Head of caudate nucleus (tissue), 42 donors: ENCODE measurements at regions not wholly inside any gene's neighbourhood (a gene's known extent, or its start where the extent isn't known, plus 50 kb on each side); places are given as distances from the start of the nearest gene placed in this dataset.

Experiments used
- DNase-seq, 42 donors: peaks; one replicate each; pipeline versions ENCODE4 v3.0.0 to v3.0.0-alpha.2; 2020 to 2021; ENCODE audit warnings: mixed read lengths in 7 of 42
- intact Hi-C: fragments of 100-400 bp; cut with DNase I; formaldehyde crosslinking; loops from one replicate; pipeline ENCODE4 v1.15.0; 2022

DNA sequence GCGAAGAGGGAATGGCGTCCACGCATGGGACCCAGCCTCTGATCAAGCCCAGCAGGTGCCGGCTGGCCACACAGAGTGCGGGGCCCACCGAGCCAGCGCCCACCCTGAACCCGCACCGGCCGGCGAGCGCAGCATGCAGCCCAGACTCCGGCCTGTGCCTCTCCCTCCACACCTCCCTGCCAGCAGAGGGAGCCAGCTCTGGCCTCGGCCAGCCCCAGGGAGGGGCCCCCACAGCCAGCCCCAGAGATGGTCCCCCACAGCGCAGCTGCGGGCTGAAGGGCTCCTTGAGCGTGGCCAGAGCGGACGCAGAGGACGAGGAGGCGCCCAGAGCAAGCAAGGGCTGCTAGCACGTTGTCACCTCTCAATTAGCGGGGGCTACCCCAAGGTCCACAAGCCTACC lies 904.5 kb downstream of the SLITRK6 start:
- intact Hi-C loops = no loop called here
- no peak for DNase-seq

DNA sequence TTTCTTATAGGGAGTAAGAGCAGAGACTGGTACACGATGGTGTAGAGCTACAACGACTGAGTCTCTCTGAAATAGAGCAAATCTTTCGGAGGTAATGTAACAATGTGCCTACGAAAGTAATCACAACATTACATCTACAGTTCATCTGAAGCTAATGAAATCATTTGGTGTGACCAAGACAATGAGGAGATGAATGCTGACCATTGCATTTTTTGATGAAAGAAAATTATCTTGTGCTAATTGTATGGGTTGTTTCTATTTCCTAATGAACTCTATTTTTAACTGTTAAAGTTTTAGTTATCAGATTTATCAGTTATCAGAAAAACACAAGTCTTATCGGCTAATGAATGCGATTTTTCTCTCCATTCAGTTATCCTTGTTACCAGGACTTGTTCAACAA lies 913.4 kb downstream of the SLITRK6 start:
- intact Hi-C loops = no loop called here
- no peak for DNase-seq

DNA sequence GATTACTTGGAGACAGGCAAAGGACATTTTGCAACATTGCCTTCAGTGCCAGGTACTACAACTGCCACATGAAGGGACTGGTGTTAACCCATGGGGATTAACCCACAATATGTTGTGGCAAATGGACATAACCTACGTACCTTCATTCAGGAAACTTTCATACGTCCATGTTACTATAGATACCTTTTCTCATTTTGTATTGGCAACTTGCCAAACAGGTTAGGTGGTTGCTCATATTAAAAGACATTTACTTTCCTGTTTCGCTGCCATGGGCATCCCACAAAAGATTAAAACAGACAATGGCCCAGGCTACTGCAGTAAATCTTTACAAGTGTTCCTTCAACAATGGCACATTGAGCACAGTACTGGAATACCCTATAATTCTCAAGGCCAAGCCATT lies 925.3 kb downstream of the SLITRK6 start:
- no peak for DNase-seq
- intact Hi-C loops = no loop called here

DNA sequence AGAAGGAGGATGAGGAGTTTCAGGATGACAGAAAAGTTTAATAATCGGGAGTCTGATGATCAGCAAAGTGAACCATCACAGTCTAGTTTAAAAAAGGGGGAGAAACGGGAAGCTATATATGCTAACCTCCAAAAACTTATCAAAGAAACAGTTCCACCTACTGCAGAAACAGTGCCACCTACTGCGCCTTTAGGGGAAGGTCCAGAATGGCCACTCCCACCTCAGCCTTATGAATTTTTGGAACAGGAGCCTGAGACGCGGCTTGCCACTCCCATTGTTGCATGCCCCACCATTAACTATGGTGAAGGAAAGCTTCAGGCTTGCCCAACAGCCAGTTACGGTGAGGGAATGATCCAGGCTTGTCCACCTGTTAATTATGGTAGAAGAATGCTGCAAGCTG lies 929.0 kb downstream of the SLITRK6 start:
- intact Hi-C loops = no loop called here

DNA sequence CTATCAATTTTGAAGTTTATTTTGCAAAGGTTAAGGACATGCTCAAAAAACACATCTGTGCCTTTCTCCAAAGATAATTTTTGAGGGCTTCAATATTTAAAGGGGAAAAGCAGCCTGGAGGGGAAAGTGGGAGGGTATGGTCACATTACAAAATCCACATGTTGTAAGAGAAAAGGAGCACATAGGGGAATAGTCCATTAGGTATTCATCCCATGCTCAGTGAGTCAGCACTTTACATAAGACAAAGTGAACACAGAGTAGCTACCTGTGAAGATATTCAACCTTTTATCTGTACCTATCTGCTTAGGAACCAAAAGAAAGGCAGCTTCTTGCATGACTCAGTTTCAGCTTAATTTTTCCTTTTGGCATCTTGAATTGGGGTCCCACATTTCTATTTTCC lies 932.0 kb downstream of the SLITRK6 start:
- intact Hi-C loops = no loop called here
- no peak for DNase-seq

More for the DNA sequence above, 929.0 kb downstream of the SLITRK6 start:
- DNase-seq = no peak

DNA sequence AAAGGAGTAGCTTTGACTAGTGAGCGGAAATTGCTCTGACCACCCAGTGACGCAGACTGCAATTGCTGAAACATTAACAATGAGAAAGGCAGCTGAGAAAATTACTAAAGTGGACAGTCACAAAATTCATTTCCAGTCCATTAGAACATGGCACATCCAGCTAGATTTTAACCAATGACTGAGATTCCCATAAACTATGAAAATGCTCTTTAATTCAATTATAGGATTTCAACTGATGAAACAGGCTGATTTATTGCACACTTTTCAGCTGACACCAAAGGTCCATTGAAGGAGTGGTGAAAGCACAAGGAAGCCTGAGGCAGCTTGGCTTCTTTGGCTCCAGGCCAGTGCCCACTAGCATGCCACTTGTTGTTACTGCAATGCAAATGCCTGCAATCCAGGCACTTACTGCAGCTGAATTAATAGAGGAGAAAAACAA lies 933.4 kb downstream of the SLITRK6 start:
- peak in 41 of 42 donors; percentile 11 to 74 (median 49) for DNase-seq
- intact Hi-C loops = no loop called here

DNA sequence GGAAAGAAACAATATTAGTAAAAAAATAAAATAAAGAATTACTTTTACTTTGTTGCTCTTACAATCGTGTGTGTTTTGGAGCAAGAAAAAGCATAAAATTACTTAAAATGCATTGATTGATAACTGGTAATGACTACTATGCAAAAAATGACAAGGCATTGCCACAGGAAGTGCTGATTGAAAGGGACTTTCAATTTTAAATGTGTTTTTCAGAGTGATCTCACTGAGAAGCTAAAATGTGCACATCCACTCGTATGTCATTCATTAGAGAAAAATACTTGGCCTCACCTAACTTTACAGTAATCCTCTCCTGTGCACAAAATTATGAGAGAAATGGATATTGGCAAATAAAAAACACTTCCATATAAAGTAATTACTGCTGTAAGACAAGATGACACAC lies 934.9 kb downstream of the SLITRK6 start:
- intact Hi-C loops = no loop called here
- no peak for DNase-seq

DNA sequence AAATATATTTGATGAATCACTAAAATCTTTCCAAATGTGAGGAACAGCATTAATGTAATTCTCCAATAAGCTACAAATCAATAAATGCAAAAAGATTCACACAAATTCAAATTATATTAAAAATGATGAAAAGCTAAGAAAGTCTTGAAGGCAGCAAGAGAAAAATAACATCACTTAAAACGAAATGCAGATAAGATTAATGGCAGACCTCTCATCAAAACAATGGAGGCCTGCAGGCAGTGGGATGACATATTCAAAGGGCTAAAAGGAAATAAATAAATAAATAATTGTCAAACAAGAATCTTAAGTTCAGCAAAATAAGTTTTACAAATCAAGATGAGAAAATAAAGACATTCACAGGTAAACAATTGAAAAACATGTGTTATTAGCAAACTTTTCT lies 952.1 kb downstream of the SLITRK6 start:
- intact Hi-C loops = no loop called here
- no peak for DNase-seq

DNA sequence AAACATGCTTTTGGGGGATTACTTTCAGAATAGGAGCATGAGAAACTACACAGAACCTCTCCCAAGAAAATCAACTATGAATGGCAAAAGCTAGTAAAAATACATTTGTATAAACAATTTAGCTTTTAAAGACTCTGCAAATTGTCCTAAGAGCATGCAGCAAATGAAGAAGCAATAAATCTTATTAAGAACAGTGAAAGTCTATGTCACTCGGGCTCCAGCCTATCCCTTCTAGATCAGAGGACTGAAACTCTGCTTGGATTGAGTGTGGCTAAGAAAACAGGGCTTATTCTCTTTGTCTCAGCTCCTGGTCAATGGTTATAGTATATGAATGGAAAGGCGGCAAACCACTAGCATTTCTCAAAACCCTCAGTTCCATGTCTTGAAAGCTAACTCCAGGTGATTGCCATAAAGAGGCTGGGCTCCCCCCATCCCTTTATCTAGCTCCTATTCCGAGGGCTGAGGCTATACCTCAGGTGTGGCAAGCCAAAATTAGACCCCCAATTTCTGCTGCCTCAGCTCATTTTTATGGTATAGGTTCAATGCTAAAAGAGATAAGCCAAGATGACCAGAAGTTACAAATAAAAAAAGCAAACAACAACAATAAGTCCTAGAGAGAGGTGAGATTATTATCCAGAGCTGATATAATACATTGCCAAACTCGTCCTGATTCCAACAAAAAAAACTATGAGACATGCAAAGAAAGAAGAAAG lies 953.2 kb downstream of the SLITRK6 start:
- intact Hi-C loops = no loop called here
- DNase-seq = no peak

DNA sequence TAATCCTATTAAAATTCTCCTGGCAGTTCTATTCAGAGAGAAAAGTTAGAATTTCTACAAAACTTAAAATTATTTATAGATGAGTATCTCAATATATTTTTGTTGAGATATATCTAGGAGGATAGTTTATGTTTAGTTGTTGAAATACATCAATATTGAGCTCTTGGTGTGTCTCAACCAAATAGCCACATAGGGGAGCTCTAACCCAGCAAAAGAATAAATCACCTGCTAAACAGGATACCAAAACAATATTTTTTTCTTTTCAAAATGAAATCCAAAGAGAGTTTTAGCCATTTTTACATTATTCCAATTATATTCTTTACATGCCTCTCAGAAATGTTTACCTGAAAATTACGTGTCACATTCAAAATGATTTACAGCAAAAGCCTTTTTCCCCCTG lies 954.7 kb downstream of the SLITRK6 start:
- intact Hi-C loops = no loop called here
- peak in 1 of 42 donors; percentile 15 for DNase-seq

DNA sequence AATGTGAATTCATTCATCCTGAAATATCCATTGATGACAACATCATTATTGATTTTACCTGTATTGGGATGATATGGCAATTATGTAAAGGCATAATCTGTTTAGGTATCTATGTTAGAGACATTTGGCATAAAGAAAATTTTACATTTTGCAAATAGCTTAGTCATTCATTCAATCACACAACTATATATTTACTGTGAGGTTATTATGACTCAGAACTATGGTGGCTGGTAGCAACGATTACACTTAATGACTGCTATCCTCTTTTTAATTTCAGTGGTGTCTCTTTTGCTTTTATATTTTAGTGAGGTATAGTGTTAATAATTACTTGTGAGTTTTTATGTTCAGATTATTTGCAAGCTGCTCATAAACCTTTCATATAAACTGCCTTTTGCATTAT lies 955.9 kb downstream of the SLITRK6 start:
- intact Hi-C loops = no loop called here

DNA sequence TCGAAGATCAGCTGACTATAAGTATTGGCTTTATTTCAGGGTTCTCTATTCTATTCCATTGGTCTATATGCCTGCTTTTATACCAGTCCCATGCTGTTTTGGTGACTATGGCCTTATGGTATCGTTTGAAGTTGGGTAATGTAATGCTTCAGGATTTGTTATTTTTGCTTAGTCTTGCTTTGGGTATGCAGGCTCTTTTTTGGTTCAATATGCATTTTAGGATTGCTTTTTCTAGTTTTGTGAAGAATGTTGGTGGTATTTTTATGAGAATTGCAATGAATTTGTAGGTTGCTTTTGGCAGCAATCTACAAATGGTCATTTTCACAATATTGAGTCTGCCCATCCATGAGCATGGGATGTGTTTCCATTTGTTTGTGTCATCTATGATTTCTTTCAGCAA lies 951.9 kb upstream of the SLITRK1 start:
- DNase-seq = no peak
- intact Hi-C loops = no loop called here

More for the DNA sequence above, 955.9 kb downstream of the SLITRK6 start:
- DNase-seq = no peak

DNA sequence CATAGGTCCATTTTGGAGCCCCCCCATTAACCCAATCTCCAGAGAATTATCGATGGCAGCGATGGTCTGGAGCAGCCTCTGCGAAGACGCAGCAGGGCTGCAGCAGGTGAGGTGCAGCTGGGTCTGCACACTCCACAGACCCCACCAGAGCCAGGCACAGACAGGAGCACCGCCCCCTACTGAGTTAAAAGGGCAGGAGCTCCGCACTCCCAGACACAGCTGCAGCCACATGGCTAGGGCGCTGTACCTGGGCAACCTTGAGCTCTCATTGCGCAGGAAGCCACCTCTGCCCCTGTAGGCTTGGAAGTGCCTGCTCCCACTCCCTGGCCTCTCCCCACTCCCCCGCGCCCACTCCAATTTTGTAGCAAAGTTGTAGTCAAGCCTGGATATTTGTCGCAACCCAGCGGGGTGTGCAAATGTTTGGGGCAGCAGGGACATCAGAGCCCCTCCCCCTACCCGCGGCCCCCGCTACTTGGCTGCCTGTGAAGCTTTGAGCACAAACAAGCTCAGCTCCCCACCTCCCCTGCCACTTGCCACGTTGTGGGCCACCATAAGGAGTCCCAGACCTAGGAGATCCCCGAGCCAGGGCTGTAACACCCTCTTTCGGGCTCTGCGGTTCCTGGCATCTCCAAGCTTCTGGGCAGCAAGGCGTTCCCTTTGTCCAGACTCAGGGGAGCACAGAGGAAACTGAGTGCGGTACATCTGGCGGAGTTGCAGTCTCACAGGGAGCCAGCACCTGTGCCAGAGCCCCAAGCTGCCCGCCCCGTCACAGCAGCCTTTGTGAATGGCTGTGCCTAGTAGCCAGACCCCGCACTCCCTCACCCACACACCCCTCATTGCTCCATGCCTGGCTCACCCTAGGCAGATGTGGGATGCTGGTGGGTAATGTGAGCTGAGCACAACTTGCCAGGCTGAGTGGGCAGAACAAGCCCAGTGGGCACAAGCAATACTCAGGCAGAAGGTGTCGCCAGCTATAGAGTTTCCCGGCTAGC lies 949.7 kb upstream of the SLITRK1 start:
- intact Hi-C loops = no loop called here
- no peak for DNase-seq

DNA sequence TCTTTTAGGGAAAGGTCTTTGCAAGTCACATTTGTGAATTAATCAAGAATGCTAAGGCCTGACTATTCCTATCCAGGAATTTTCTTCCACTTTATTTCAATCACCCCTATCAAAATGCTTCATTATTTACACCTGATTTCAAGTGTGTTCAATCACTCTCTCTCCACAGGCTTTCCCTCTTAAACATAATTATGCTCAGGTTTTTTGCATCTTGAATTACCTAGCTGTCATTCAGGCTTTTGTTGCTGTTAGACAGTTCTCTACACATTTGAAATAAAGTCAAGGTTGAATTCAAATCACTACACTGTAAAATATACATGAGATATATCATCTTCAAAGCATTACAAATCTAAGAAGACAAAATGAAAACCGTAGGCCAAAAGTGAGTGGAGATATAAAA lies 941.3 kb upstream of the SLITRK1 start:
- no peak for DNase-seq
- intact Hi-C loops = no loop called here

DNA sequence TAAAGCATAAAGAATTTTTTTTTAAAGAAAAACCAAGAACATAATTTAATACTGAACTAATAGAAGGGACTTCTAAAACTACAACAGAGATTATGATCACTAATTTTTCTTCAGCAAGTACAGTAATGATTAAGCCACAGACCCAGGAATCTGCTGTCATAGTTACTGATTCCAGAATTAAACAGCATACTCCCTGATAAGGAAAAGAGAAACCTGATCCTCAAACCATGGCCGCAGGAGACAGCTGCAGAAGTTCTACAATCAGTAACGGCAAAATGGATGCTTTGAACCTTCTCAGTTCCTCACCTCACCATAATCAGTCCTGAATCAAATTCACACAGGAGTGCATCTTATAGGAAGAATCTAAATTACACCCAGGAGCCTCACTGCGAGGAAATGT lies 939.0 kb upstream of the SLITRK1 start:
- DNase-seq = no peak
- intact Hi-C loops = no loop called here

DNA sequence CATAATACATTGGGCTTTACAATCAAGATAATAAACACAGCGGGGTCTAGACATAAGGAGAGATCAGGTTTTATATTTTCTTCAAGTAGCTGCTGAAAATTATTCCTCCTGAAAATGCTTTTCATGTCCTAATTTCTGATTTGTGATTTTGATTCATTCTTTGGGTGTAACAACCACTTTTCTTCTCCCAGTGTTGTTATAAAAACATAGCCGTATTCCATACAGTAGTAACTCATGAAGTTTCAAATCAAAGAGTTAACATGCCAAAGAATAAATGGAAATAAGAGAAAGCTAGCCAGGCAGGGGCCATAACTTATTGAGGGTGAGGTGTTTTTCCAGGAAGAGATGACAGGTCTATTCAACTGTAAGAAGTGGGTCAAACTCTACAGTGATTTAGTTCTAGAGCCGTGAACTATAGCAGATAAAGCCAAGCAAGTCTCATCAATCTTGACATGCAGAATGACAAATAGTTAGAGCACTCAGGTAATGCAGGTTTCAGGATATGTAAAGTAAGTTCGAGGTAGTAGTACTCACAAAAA lies 934.4 kb upstream of the SLITRK1 start:
- intact Hi-C loops = no loop called here

DNA sequence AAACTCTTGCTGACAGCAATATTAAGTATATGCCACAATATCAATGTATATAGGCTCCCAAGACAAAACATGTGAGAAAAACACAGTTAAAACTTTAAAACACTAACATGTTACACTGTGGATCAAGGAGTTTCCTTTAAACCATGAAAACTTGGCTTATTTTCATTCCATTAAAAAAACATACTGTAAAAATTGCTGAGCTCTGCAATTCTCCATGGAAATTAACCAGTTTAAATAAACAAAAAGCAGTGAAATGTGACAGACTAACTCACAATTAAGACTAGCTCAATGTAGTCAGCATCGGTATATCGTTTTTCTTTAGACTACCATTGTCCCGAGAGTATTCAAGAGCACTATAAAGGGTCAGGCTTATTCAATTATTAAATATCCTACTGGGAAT lies 930.5 kb upstream of the SLITRK1 start:
- intact Hi-C loops = no loop called here
- DNase-seq = no peak

More for the DNA sequence above, 934.4 kb upstream of the SLITRK1 start:
- DNase-seq = no peak

DNA sequence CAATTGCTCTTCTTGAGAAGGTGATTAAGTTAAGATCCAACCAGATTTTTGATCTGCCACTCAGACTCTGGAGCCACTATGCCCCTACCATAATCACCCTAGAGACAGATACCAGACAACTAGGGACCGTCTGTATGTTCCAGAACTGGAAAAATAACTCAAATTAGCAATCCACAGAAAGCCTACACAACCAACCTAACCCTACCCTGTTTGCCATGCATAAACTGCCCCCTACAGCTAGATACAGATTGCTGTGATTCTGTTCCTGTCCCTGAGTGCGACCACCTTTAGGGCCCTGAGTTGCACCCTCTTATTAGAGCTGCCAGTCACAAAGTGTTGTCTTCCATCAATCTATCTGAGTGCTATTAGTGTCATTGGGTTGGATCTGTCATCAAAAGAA lies 929.8 kb upstream of the SLITRK1 start:
- no peak for DNase-seq
- intact Hi-C loops = no loop called here

DNA sequence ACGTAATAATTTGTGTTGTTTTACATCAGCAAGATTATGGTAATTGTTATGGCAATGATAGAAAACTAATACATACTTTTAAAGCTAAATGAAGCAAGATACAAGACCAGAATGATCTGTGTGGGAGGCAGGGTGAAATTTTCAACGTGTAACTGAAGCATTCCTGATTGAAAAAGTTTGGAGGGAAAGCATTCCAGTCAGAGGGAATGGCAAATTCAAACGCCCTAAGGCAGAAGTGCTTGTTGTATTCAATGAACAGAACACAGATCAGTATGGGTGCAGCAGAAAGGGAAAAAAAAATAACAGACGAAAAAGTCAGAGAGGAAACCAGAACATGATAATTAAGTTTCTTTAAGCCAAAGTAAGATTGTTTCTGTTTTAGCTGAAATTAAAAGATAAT lies 928.5 kb upstream of the SLITRK1 start:
- intact Hi-C loops = no loop called here
- DNase-seq = no peak

DNA sequence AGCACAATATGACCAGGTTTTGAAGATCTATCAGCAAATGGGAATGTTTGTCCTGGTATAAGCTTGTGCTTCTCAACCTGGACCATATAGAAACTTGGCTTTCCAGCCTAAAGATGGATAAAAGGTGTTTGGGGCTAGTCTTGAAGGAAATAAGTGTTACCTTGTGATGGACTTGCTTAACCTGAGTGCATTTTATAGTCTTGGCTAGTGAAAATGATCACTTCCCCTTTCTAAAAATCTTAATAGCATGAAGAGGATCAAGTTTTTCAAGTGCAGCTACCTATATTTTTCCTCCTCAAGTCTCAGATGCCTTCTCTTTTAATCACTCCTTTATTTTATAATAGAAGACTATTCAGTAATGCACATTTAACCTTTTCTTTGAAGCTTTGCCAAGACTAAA lies 919.8 kb upstream of the SLITRK1 start:
- intact Hi-C loops = no loop called here
- no peak for DNase-seq
